Keratinocyte (primary cell): ENCODE measurements at regions not wholly inside any gene's neighbourhood (a gene's known extent, or its start where the extent isn't known, plus 50 kb on each side); places are given as distances from the start of the nearest gene placed in this dataset.

Experiments used
- DNase-seq: peaks from one replicate; pipeline ENCODE4 v3.0.0-alpha.2; 2011; ENCODE audit warnings: low read depth, missing footprints, low spot score
- FAIRE-seq: peaks from 2 replicates; lab custom pipeline; 2011; peaks lifted over from hg19 to GRCh38; lab: Jason Lieb, UNC
- H2AFZ ChIP-seq: 2 replicates; pipeline ENCODE4 v1.6.0; 2012; ENCODE audit warnings: low read length, control low read depth, inconsistent platforms; ENCODE audit not compliant: control insufficient read depth
- H3K27ac ChIP-seq: 2 replicates; pipeline ENCODE4 v1.5.1; 2011; ENCODE audit warnings: low read length; ENCODE audit not compliant: control insufficient read depth, insufficient read depth
- H3K27me3 ChIP-seq: 3 replicates; pipeline ENCODE4 v1.6.0; 2011; ENCODE audit warnings: low read length; ENCODE audit not compliant: control insufficient read depth, insufficient read depth; ENCODE audit errors: extremely low read depth
- H3K36me3 ChIP-seq, 2 experiments: 2 replicates in 1 of 2; 3 replicates in 1 of 2; pipeline ENCODE4 v1.5.1; 2011; ENCODE audit warnings: low read length in 2 of 2, mild to moderate bottlenecking in 1 of 2; ENCODE audit not compliant: control insufficient read depth in 2 of 2, insufficient read depth in 2 of 2; ENCODE audit errors: extremely low read depth in 1 of 2
- H3K4me1 ChIP-seq: 3 replicates; pipeline ENCODE4 v1.5.1; 2011; ENCODE audit warnings: low read length; ENCODE audit not compliant: control insufficient read depth, insufficient read depth; ENCODE audit errors: extremely low read depth
- H3K4me2 ChIP-seq: 3 replicates; pipeline ENCODE4 v1.6.0; 2011; ENCODE audit warnings: low read depth, low read length; ENCODE audit not compliant: control insufficient read depth, insufficient read depth; ENCODE audit errors: extremely low read depth
- H3K4me3 ChIP-seq, 3 experiments: fragments of 200-600 bp in 1 of 3; sonication (generic) in 1 of 3; 2 replicates in 2 of 3; 3 replicates in 1 of 3; pipeline ENCODE4 v1.5.1; 2011 to 2016; ENCODE audit warnings: low read length in 3 of 3, mild to moderate bottlenecking in 3 of 3, control low read depth in 2 of 3, inconsistent platforms in 1 of 3, low read depth in 1 of 3, mixed read lengths in 1 of 3, mixed run types in 1 of 3, moderate library complexity in 1 of 3; ENCODE audit not compliant: control insufficient read depth in 2 of 3, insufficient read depth in 2 of 3; ENCODE audit errors: extremely low read depth in 1 of 3
- H3K79me2 ChIP-seq: 2 replicates; pipeline ENCODE4 v1.6.0; 2012; ENCODE audit warnings: low read length; ENCODE audit not compliant: control insufficient read depth, insufficient read depth
- H3K9ac ChIP-seq: 3 replicates; pipeline ENCODE4 v1.6.0; 2011; ENCODE audit warnings: low read length; ENCODE audit not compliant: control insufficient read depth, insufficient read depth; ENCODE audit errors: extremely low read depth
- H3K9me1 ChIP-seq: 3 replicates; pipeline ENCODE4 v1.6.0; 2011; ENCODE audit warnings: low read length; ENCODE audit not compliant: control insufficient read depth, insufficient read depth; ENCODE audit errors: extremely low read depth
- H3K9me3 ChIP-seq: 2 replicates; pipeline ENCODE4 v1.5.1; 2012; ENCODE audit warnings: low read depth, low read length; ENCODE audit not compliant: control insufficient read depth
- H4K20me1 ChIP-seq: 3 replicates; pipeline ENCODE4 v1.6.0; 2011; ENCODE audit warnings: low read length; ENCODE audit not compliant: control insufficient read depth, insufficient read depth; ENCODE audit errors: extremely low read depth
- CTCF ChIP-seq, 3 experiments: IDR thresholded peaks in 1 of 3; conservative IDR thresholded peaks in 1 of 3; optimal IDR thresholded peaks in 1 of 3; 2 replicates in 2 of 3; 3 replicates in 1 of 3; pipeline versions ENCODE3 to v1.5.1; 2011; ENCODE audit warnings: low read length in 3 of 3, mild to moderate bottlenecking in 3 of 3, moderate library complexity in 2 of 3, control low read depth in 1 of 3, inconsistent platforms in 1 of 3; ENCODE audit not compliant: insufficient read depth in 2 of 3; ENCODE audit errors: extremely low read depth in 1 of 3
- EZH2 ChIP-seq: IDR thresholded peaks from one replicate; pipeline ENCODE4 v1.6.1; 2012; ENCODE audit warnings: inconsistent platforms, mild to moderate bottlenecking, low read length, moderate library complexity
- dilution Hi-C: fragments of 300-500 bp; cut with MboI; formaldehyde crosslinking; loops from one replicate; pipeline ENCODE4 v1.7.0; 2020; ENCODE audit warnings: low sequenced_read_pairs; ENCODE audit not compliant: extremely low pct_ligation_motif_present

GRCh38 chr1:57605933-57606332 is 182.1 kb upstream of the DAB1 start:
- DNase-seq, result no peak
- Histone ChIP-seq H3K9me1 (no peaks in the 10 kb centered on the region), H2AFZ (no peak overlapping the region), H3K36me3 (no peaks in the 10 kb centered on the region), H3K27ac (no peak overlapping the region), H3K27me3 (no peaks in the 10 kb centered on the region), H3K79me2 (no peaks in the 10 kb centered on the region), H3K4me3 (no peak overlapping the region), H3K4me1 (no peaks in the 10 kb centered on the region), H3K4me2 (no peak overlapping the region), H3K9ac (no peak overlapping the region), H3K9me3 (no peaks in the 10 kb centered on the region), H4K20me1 (no peaks in the 10 kb centered on the region)
- dilution Hi-C loops, result no loop called here
- TF ChIP-seq CTCF (optimal IDR thresholded peaks at IDR 0.05 in 1 of 3, IDR thresholded peaks at IDR 0.05 in 1 of 3, conservative IDR thresholded peaks at IDR 0.05 in 1 of 3; ENCODE audit: extremely low read depth in 1 of 3, insufficient read depth in 2 of 3, low read length in 3 of 3), result no peak
- TF ChIP-seq EZH2, result no peak
- FAIRE-seq, result no peak

GRCh38 chr1:57603696-57604095 is 179.8 kb upstream of the DAB1 start:
- H3K79me2 ChIP-seq, result no peaks in the 10 kb centered on the region
- no peak overlapping the region for H3K9ac ChIP-seq
- H3K4me2 ChIP-seq, result no peak overlapping the region
- no peaks in the 10 kb centered on the region for H3K36me3 ChIP-seq
- no peak for DNase-seq
- H3K9me3 ChIP-seq, result no peaks in the 10 kb centered on the region
- dilution Hi-C loops, result no loop called here
- TF ChIP-seq CTCF (optimal IDR thresholded peaks at IDR 0.05 in 1 of 3, IDR thresholded peaks at IDR 0.05 in 1 of 3, conservative IDR thresholded peaks at IDR 0.05 in 1 of 3; ENCODE audit: extremely low read depth in 1 of 3, insufficient read depth in 2 of 3, low read length in 3 of 3), result no peak
- TF ChIP-seq EZH2, result no peak
- no peak for FAIRE-seq
- H3K27me3 ChIP-seq, result no peaks in the 10 kb centered on the region
- H2AFZ ChIP-seq, result no peak overlapping the region
- H3K9me1 ChIP-seq, result no peaks in the 10 kb centered on the region
- H3K27ac ChIP-seq, result no peak overlapping the region
- no peaks in the 10 kb centered on the region for H3K4me1 ChIP-seq
- H3K4me3 ChIP-seq, result no peak overlapping the region
- no peaks in the 10 kb centered on the region for H4K20me1 ChIP-seq
